ENCODE measurements at regions not wholly inside any gene's neighbourhood (a gene's known extent, or its start where the extent isn't known, plus 50 kb on each side); places are given as distances from the start of the nearest gene placed in this dataset.
"Not testable (repeated sequence)": the region's sequence is repeated elsewhere in the genome, so short reads cannot be mapped to it uniquely, and the experiment has no call there.

- TF ChIP-seq CTCF (IDR thresholded peaks at IDR 0.05) (no peak), POLR2A (IDR thresholded peaks at IDR 0.05) (no peak)
- H3K9me3 ChIP-seq, result no peaks in the 10 kb centered on the region
- WGBS, 2 donors, result 77 to 84% methylated on average over 4 of the region's 4 CpGs
- H3K4me1 ChIP-seq, result no peaks in the 10 kb centered on the region
- H3K4me3 ChIP-seq, result no peak overlapping the region
- ATAC-seq (no peak), DNase-seq (no peak)
- no peak overlapping the region for H3K27ac ChIP-seq
- H3K27me3 ChIP-seq, result no peaks in the 10 kb centered on the region
- intact Hi-C loops (cut with DNase I), result no loop called here
- H3K36me3 ChIP-seq (replicated peaks in 1 of 2; ENCODE audit: insufficient read depth in 1 of 2, low read depth in 2 of 2), result no peaks in the 10 kb centered on the region
Observed at GRCh38 chr11:90438069-90438468, 215.2 kb upstream of the CHORDC1 start.

- Histone ChIP-seq H3K27me3 (no peaks in the 10 kb centered on the region), H3K4me1 (no peaks in the 10 kb centered on the region), H3K27ac (no peak overlapping the region), H3K36me3 (replicated peaks in 1 of 2; ENCODE audit: insufficient read depth in 1 of 2, low read depth in 2 of 2) (no peaks in the 10 kb centered on the region), H3K4me3 (no peak overlapping the region), H3K9me3 (no peaks in the 10 kb centered on the region)
- TF ChIP-seq CTCF (IDR thresholded peaks at IDR 0.05) (peak in 3 of 7 experiments; percentile 13 to 30 (median 22)), POLR2A (IDR thresholded peaks at IDR 0.05) (no peak)
- intact Hi-C loops (cut with DNase I), result no loop called here
- DNase-seq (peak in 1 of 4 donors; percentile 3), ATAC-seq (no peak)
Observed at GRCh38 chr11:90434858-90435257, 212.0 kb upstream of the CHORDC1 start.

GRCh38 chr11:90428836-90429235, 206.0 kb upstream of the CHORDC1 start:
- Histone ChIP-seq H3K4me1 (no peaks in the 10 kb centered on the region), H3K9me3 (no peaks in the 10 kb centered on the region), H3K4me3 (no peak overlapping the region), H3K27me3 (no peaks in the 10 kb centered on the region), H3K27ac (no peak overlapping the region), H3K36me3 (replicated peaks in 1 of 2; ENCODE audit: insufficient read depth in 1 of 2, low read depth in 2 of 2) (no peaks in the 10 kb centered on the region)
- intact Hi-C loops (cut with DNase I), result no loop called here
- ATAC-seq, result no peak
- no peak for DNase-seq
- TF ChIP-seq CTCF (IDR thresholded peaks at IDR 0.05) (no peak), POLR2A (IDR thresholded peaks at IDR 0.05) (no peak)

- ATAC-seq (no peak), DNase-seq (no peak)
- Histone ChIP-seq H3K4me1 (no peaks in the 10 kb centered on the region), H3K27ac (no peak overlapping the region), H3K27me3 (no peaks in the 10 kb centered on the region), H3K36me3 (replicated peaks in 1 of 2; ENCODE audit: insufficient read depth in 1 of 2, low read depth in 2 of 2) (no peaks in the 10 kb centered on the region), H3K9me3 (no peaks in the 10 kb centered on the region), H3K4me3 (no peak overlapping the region)
- no peak for TF ChIP-seq POLR2A (IDR thresholded peaks at IDR 0.05)
- 53 to 68% methylated on average over 5 of the region's 5 CpGs for WGBS, 2 donors
- intact Hi-C loops (cut with DNase I), result no loop called here
Observed at GRCh38 chr11:90426442-90426841, 203.6 kb upstream of the CHORDC1 start.

GRCh38 chr11:90423378-90423777, 200.5 kb upstream of the CHORDC1 start:
- no peak overlapping the region for H3K27ac ChIP-seq
- no peak overlapping the region for H3K4me3 ChIP-seq
- no peak for DNase-seq
- 68 to 82% methylated on average over 1 of the region's 1 CpG for WGBS, 2 donors
- H3K36me3 ChIP-seq (replicated peaks in 1 of 2; ENCODE audit: insufficient read depth in 1 of 2, low read depth in 2 of 2), result no peaks in the 10 kb centered on the region
- H3K27me3 ChIP-seq, result no peaks in the 10 kb centered on the region
- intact Hi-C loops (cut with DNase I), result no loop called here
- no peak for ATAC-seq
- H3K9me3 ChIP-seq, result no peaks in the 10 kb centered on the region
- TF ChIP-seq CTCF (IDR thresholded peaks at IDR 0.05) (no peak), POLR2A (IDR thresholded peaks at IDR 0.05) (no peak)
- H3K4me1 ChIP-seq, result no peaks in the 10 kb centered on the region

GRCh38 chr11:90422787-90423186, 199.9 kb upstream of the CHORDC1 start:
- H3K27me3 ChIP-seq; H3K9me3 ChIP-seq; ATAC-seq; intact Hi-C loops (cut with DNase I); H3K4me1 ChIP-seq; H3K4me3 ChIP-seq; H3K27ac ChIP-seq; DNase-seq; H3K36me3 ChIP-seq (replicated peaks in 1 of 2; ENCODE audit: insufficient read depth in 1 of 2, low read depth in 2 of 2): not testable (repeated sequence)
- 60 to 63% methylated on average over 9 of the region's 9 CpGs for WGBS, 2 donors

Measured in body of pancreas (tissue), 4 donors.